DMS 273 (cell line): ENCODE measurements at regions not wholly inside any gene's neighbourhood (a gene's known extent, or its start where the extent isn't known, plus 50 kb on each side); places are given as distances from the start of the nearest gene placed in this dataset.
"Not testable (repeated sequence)": the region's sequence is repeated elsewhere in the genome, so short reads cannot be mapped to it uniquely, and the experiment has no call there.

Experiments
- DNase-seq: peaks from one replicate; lab custom pipeline; 2025; ENCODE audit not compliant: unreplicated experiment; lab: John Stamatoyannopoulos, UW

DNA sequence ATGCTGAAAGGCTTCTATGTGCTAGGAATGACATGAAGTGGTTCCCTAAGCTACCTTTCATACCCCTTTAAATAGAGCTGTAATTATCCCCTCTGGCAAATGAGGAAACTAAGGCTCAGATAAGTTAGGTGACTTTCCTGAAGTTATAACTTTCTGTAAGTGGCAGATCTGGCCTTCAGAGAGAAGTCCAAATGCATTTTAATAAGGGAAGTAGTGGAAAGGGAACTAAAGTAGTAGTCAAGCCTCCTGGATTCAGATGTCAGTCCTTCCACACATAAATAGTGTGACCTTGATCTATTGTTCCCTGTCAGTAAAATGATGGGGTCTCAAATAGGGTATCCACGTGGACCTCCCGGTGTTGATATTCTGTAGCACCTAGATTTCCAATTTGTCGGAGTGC, 277.7 kb downstream of the EDEM1 start:
- no peak for DNase-seq

DNA sequence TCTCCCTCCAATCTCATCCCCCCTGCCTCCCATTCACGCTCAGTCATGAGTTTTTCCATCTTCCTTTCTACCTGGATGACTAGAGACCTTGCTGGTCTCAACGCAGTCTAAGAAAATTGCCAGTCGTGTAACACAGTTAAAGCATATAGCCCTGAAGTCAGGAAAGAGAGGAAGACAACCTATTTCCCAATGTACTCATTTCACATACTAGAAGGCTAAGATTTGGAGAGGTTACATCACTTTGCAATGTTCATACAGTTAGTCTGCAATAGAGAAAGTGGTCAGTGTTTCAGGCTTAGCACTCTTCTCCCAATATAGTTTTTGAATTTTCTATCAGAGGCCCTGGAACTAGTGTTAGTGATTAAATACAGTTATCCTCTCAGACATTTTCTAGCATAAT, 278.6 kb downstream of the EDEM1 start:
- no peak for DNase-seq

DNA sequence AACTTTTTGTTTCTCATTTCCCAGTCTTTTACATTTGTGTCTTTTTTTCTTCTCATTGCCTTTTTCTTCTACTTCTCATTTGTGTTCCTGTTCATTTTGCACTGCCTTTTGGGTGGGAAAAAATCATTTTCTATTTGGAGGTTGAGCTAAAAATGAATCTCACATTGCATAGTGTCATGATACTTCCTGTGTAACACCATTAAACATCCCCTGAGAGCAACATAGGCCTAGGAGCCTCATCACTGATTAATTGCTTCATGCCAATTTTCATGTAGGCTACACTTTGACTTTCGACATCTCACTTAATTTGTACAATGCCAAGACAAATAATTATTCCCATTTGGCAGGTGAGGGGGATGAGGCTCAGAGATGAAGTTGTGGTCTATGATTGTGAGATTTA, 279.2 kb downstream of the EDEM1 start:
- no peak for DNase-seq

DNA sequence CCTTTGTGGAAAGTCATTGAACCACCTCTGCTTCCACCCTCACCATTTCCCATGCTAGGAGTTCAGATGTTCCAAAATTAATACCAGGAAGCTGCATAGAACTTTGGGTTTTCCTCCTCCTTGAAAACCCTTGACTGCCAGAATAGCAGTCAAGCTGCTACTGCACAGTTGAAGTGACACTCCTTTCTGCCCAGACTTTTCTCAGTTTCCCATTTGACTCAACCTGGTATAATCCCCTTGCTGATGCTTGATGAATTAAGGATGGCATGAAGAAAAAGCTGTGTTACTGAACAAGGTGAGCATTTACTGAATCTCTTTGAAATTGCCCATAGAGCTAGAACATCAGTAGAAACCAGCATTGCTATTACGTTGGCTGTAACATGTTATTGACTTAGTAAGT, 286.0 kb downstream of the EDEM1 start:
- no peak for DNase-seq

DNA sequence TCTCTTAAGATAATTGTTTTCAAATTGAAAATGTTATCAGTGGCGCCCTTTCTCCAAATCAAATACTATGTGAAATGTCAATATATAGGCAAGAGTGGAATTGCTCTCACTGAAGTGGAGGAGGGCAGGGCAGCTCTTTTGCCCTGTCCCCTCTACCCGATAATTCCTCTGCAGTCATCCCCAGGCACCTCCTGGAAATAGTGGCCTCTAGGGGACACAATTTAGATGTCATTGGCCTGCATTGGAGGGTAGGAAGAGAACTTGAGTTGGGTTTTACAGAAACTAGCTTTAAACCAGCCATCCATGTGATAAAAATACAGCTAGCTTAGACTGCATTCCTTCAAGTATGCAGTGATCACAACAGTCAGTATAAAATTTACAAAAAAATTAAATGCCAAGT, 288.9 kb downstream of the EDEM1 start:
- no peak for DNase-seq

DNA sequence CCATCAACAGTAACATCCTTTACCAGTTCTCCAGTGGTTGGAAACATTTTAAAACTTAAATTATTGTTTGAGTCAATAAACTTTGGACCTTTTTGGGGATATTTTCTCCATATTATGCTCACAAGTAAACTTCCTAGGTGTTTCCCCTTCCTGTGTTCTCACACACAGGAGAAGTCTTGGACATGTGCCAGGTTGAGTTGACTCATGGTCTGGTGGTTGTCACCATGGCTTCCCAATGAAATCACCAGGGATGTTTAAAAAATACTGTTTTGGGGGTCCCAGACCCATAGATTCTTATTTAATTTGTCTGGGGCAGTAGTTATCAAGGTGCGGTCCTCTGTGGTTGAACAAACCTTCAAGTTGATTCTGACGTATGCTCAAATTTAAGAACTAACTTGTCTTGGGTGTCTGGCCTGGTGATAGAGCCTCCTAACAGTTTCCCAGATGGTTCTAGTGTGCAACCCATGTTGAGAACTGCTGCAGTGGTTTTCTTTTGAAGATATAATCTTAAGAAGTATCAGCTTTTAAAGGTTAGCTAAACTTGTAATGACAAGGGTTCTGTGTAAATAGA, 291.8 kb downstream of the EDEM1 start:
- DNase-seq, result no peak

DNA sequence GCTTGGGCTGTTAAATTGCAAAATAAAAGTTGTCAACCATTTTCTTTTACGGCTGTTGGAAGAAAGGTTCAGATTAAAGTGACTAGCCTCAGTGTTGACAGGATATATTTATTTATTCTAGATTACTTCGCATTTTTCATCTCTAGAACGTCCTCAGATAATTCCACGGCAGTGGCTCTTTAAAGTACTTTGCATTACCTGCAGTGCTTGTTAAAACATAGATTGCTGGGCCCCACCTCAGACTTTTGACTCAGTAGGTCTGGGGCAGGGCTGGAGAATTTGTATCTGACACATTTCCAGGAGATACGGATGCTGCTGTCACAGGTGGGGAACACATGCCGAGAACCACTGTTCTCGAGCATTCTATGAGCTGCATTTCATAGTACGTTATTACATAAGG, 292.7 kb downstream of the EDEM1 start:
- no peak for DNase-seq

DNA sequence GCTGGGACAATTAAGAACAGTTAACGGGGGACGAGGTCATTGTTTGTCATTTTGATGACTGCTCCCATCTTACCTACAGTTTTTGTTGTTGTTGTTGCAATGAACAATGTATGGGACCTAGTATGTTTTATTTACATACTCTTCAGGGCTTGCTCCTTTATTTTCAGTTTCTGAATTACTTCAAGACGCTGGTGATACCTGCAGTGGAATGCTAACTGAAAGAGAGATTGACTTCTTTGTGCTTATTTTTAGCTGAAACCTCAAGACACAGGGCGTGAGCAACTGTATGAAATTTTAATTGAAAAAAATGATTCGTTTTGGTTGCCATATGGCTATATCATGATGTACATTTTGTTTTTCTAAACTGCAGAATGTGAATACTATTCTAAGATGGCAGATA, 297.9 kb downstream of the EDEM1 start:
- no peak for DNase-seq

DNA sequence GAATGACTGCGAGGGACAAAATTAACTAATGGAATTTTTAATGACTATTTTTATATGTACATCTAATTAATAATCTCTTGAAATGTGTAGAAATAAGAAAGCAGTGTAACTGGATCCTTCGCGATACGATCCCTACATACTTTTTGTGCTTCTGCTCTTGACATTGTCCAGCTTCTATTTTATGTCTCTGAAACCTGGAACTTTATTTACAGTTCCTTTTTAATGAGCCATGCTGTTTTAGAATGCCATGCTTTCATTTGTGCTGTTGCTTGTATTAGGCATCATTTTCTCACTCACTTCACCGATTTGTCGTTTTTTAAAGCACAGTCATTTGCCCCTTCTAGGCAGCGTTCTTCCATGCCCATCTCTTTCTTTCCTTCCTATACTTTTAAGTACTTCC, 301.3 kb downstream of the EDEM1 start:
- DNase-seq, result no peak

DNA sequence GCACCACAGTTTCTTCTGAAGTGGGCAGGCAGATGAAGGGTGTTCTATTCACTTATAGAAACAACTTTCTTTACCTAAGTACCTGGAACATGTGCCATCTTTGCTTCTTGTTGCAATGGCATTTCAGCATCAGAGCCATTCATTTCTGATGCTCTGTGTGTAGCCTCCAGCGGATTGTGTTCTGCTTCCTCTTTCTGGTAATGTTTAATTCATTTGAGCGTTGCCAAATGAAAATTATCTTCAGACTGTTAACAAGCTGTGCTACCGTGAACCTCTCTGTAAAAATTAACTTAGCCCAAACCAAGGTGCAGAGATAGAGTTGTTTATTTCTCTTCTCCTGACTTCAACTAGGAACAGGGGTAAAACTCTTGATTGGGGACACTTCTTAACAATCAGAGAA, 302.0 kb downstream of the EDEM1 start:
- DNase-seq, result no peak

DNA sequence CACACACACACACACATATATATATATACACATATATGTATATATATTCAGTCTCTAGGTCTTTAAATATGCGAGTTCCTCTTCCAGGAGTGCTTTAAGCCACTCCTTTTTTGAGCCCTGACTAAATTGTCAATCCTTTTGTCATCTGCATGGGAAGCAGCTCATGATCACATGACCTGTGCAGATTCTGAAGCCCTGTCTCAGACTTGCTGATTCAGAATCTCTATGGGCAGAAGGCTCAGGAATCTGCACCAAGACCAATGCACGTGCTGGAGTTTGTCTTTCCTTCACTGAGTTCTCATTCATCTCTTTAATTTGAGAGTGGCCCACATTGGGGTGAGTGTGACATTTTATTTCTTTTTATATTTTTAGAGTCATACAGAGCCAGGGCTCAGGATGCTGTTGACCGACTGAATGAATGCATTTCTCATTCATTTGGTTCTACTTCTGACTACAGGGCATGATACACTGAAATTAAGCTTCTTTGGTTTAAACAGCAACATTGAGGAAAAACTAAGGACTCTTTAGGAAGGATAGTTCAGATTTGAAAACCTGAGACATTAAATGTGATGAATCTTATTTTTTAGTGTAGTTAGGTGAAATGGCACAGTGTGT, 307.5 kb downstream of the EDEM1 start:
- DNase-seq, result no peak

DNA sequence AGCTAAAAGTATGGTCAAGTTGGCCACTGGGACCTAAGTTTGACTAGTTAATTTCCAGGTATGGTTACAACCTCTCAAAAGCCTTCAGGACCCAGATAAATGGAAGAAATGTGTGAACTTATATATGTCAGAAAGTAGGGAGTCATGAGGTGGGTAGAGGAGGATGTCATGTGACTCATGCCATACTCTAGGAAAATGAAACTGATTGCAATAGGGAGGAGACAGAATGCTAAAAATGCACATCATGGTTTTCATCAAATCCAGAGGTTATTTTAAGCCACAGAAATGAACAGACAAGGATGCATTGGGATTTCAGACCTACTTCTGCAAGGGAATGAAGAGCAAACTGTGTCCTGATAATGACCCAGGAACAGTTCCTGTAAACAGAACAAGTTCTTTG, 310.0 kb downstream of the EDEM1 start:
- no peak for DNase-seq

DNA sequence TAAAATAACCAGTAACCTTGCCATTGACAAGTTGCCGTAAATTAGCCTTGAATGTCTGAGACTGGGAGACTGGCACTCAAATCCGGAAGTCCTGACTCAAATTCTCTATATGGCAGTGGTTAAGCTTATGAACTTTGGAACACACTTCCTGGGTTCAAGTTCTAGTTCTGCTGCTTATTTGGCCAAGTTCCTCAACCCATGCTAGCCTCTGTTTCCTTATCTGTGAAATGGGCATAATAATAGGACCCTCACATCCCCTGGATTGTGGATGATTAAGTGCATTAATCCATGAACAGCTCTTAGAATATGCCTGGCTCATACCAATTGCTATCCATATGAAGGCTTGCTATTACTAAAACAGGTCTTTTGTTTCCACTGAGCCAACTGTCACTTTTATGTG, 311.5 kb downstream of the EDEM1 start:
- DNase-seq, result no peak

DNA sequence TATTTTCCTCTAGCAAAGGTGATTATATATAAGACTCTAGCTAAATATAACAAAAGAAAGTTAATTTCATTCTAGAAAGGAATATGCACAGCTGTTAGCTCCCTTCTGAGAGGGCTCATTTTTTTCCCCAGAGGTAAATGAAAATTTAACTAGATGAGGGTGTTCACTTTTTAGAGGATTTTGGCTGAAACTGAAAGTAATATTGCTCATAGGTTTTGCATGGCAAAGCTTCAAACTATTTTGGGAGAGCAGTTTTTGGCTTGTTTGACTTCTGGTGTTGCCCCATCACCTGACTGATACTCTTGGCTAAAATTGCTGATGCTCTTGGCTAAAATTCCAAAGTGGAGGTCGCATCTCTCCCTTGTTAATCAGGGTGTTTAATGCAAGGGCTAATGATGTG, 311.9 kb downstream of the EDEM1 start:
- no peak for DNase-seq

DNA sequence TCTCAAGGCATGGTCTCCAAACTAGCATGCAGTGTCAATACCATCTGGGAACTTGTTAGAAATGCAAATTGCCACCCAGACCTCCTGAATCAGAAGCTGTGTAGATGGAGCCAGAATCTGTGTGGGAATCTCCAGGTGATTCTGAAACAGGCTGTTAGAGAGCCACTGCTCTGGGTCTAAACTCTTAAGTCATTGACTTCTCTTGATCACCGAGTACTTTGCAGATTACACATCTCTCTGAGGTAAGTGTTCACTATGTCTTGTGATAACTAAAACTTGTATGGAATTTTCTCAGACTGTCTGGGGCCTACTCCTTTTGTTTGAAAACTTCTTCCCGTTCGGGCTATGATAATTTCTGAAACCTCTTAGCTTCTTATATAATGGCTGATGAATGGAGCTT, 315.6 kb downstream of the EDEM1 start:
- DNase-seq, result no peak

DNA sequence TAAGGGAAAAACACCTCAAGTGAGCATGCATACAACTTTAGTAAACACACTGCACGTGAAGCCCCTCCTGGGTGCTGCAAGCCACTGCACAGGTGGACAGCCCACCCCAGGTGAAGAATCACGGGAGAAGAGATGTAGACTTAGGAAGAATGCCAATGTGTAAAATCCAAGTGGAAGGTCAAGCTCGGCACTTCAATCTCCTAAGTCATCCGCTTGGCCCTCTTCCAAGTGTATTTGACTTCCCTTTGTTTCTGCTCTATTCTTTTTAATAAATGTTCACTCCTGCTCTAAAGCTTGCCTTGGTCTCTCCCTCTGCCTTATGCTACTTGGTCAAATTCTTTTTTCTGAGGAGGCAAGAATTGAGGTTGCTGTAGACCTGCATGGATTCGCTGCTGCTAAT, 316.6 kb downstream of the EDEM1 start:
- DNase-seq, result no peak

DNA sequence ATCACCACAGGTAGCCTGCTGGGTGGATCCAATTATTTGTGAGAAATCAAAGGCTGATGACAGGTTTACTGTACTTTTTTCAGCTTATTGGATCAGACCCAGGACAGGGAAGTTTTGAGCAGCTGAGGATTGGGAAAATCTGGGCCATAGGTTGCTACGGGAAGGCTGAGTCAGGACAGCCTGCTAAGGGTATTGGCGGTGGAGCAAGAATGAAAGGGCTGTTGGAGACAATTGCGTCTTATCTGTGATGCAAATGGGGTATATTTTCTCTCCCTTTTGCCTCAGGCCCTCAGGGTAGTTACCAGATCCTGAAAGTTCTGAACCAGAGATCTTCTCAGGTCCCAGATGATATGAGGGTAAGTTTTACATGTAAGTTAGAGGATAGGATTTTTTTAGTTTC, 317.7 kb downstream of the EDEM1 start:
- no peak for DNase-seq

DNA sequence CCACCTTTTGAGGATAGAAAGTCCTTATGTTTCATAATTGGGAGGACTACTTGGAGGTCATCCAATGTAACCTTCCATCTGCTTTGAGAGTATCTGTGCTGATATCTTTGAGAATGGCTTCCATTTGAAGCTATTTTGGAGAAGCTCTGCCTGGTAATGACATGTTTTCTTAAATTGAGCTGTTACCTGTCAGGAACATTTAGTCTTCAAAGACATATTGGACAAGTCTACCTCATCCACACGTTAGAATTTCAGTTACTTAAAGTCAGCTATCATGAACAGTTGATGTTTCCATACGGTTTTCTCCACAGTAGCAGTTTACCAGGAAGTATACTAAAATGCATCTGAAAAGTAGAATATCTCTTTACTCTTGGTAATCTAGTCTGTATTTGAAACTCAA, 318.5 kb downstream of the EDEM1 start:
- no peak for DNase-seq

DNA sequence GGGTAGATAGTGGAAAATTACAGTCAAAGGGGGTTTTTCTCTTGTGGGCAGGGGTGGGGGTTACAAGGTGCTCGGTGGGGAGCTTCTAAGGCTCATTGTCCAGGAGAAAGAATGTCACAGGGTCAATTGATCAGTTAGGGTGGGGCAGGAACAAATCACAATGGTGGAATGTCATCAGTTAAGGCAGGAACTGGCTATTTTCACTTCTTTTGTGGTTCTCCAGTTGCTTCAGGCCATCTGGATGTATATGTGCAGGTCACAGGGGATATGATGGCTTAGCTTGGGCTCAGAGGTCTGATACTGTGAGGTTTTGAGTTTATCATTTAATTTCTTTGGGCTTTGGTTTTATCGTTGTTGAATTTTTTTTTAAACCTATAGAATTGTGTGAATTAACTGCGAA, 321.4 kb downstream of the EDEM1 start:
- not testable (repeated sequence) for DNase-seq

DNA sequence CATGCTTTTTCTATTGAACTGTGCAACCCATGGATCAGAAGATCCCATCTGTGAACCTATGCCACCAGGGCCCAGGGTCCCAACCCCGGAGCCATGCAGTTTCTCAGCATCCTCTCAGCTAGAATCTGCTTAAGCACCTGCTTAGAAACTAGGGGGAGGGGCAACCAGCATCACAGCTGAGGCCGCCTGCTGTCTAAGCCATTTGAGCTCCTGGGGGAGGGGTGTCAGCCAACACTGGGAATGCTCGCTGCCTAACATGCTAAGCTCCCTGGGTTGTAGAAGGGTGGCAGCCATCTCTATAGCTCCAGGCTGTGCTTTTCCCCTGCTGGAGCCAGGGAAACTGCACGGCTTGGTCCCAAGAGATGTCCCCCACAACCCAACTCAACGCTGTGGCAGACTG, 322.8 kb downstream of the EDEM1 start:
- DNase-seq, result no peak

DNA sequence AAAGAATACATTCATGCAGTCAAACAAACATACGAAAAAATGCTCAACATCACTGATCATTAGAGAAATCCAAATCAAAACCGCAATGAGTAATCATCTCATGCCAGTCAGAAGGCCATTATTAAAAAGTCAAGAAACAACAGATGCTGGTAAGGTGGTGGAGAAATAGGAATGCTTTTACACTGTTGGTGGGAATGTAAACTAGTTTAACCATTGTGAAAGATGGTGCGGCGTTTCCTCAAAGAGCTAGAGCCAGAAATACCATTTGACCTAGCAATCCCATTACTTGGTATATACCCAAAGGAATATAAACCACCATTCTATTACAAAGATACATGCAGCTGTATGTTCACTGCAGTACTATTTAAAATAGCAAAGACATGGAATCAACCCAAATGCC, 330.4 kb downstream of the EDEM1 start:
- DNase-seq, result no peak

DNA sequence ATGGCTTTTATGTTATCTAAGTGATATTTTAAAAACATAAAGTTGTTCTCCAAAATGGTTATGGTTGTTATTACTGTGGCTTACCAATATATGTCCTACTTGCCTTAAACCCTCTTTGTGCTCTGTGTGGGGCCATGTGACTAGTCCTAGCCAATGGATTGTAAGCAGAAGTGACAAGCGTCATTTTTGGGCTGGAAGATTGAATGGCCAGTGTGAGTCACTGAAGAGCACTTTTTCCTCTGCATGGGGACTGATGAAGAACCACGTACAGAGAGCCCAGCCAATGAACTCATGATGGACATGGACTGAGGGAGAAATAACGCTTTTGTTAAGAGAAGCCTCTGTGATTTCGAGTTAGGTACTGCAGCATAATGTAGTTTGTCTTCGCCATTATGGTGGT, 332.7 kb downstream of the EDEM1 start:
- no peak for DNase-seq

DNA sequence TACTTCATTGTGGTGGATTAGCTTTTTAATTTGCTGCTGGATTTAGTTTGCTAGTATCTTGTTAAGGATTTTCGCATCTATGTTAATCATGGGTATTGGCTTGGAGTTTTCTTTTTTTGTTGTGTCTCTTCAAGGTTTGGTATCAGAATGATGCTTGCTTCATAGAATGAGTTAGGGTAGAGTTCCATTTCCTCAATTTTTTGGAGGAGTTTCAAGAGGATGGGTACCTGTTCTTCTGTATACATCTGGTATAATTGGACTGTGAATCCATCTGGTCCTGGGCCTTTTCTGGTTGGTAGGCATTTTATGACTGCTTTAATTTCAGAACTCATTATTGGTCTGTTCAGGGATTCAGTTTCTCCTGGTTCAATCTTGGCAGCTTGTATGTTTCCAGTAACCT, 335.6 kb downstream of the EDEM1 start:
- DNase-seq, result no peak

DNA sequence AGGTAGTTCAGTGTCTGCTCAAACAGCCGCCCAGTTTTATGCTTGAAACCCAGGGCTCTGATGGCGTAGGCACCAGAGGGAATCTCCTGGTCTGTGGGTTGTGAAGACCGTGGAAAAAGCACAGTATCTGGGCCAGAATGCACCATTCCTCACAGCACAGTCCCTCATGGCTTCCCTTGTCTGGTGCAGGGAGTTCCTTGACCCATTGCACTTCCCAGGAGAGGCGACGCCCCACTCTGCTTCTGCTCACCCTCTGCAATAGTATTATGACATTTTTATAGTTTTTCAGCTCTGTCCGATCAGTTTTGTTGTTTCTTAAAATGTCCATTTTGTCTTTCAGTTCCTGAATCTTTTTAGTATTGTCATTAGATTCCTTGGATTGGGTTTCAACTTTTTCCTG, 343.5 kb downstream of the EDEM1 start:
- DNase-seq, result no peak
